ENCODE measurements at regions not wholly inside any gene's neighbourhood (a gene's known extent, or its start where the extent isn't known, plus 50 kb on each side); places are given as distances from the start of the nearest gene placed in this dataset. TPM values are rescaled to one million over a fixed set of nuclear protein-coding genes. Genes with fewer than 3 reads are reported as not detected.

Small RNA genes lying in the stretch of these regions (microRNA-seq; reads per million reads assigned to microRNA genes)
- not detected for gene MIR6080 (ENCODE audit: unreplicated experiment)

All from Panc1 (cell line).